CD14-positive monocyte (primary cell): ENCODE measurements at regions not wholly inside any gene's neighbourhood (a gene's known extent, or its start where the extent isn't known, plus 50 kb on each side); places are given as distances from the start of the nearest gene placed in this dataset.
A peak's percentile ranks its signal among the peaks of the same experiment; 100 is the strongest.

Experiments
- DNase-seq, 3 donors: peaks; one replicate each; pipeline ENCODE4 v3.0.0-alpha.2; 2011 to 2022
- H2AFZ ChIP-seq: 2 replicates; pipeline ENCODE4 v1.6.0; 2012; ENCODE audit warnings: mild to moderate bottlenecking, low read depth, low read length, inconsistent platforms; ENCODE audit not compliant: insufficient read depth, poor library complexity, severe bottlenecking
- H3K27ac ChIP-seq, 2 donors: 1 replicate in 1 of 2; 2 replicates in 1 of 2; pipeline ENCODE4 v1.5.1; 2012 to 2013; ENCODE audit warnings: low read length in 2 of 2, control low read depth in 1 of 2, inconsistent platforms in 1 of 2, low read depth in 1 of 2, mild to moderate bottlenecking in 1 of 2
- H3K27me3 ChIP-seq, 2 donors: one replicate each; pipeline versions ENCODE4 v1.6.0 to v1.6.1; 2011 to 2013; ENCODE audit warnings: low read length in 2 of 2; ENCODE audit not compliant: control insufficient read depth in 2 of 2, insufficient read depth in 2 of 2
- H3K36me3 ChIP-seq, 2 donors: replicated peaks in 1 of 2; 1 replicate in 1 of 2; 2 replicates in 1 of 2; pipeline versions ENCODE4 v1.5.1 to v1.6.1; 2012 to 2013; ENCODE audit warnings: low read length in 2 of 2, control low read depth in 1 of 2, inconsistent platforms in 1 of 2, mild to moderate bottlenecking in 1 of 2; ENCODE audit not compliant: insufficient read depth in 2 of 2, control insufficient read depth in 1 of 2
- H3K4me1 ChIP-seq, 2 donors: 1 replicate in 1 of 2; 2 replicates in 1 of 2; pipeline versions ENCODE4 v1.5.1 to v1.6.1; 2012 to 2013; ENCODE audit warnings: low read length in 2 of 2, control low read depth in 1 of 2, inconsistent platforms in 1 of 2, mild to moderate bottlenecking in 1 of 2, moderate library complexity in 1 of 2; ENCODE audit not compliant: insufficient read depth in 2 of 2, control insufficient read depth in 1 of 2
- H3K4me2 ChIP-seq: replicated peaks from 2 replicates; pipeline ENCODE3; 2012; ENCODE audit warnings: low read length, moderate library complexity, mild to moderate bottlenecking; ENCODE audit not compliant: poor library complexity, severe bottlenecking; ENCODE audit errors: extremely low read depth
- H3K4me3 ChIP-seq, 3 experiments: fragments of 200-600 bp in 1 of 3; sonication (generic) in 1 of 3; replicated peaks in 1 of 3; 1 replicate in 2 of 3; 2 replicates in 1 of 3; pipeline ENCODE4 v1.5.1; 2011 to 2013; ENCODE audit warnings: low read length in 3 of 3, mild to moderate bottlenecking in 3 of 3, control low read depth in 2 of 3, low read depth in 2 of 3, inconsistent platforms in 1 of 3, moderate library complexity in 1 of 3
- H3K79me2 ChIP-seq: 2 replicates; pipeline ENCODE4 v1.6.0; 2012; ENCODE audit warnings: mild to moderate bottlenecking, control low read depth, inconsistent platforms, low read length, moderate library complexity; ENCODE audit not compliant: insufficient read depth
- H3K9ac ChIP-seq: 2 replicates; pipeline ENCODE4 v1.6.0; 2017; ENCODE audit warnings: low read length, mild to moderate bottlenecking; ENCODE audit not compliant: insufficient read depth, poor library complexity, severe bottlenecking
- H3K9me3 ChIP-seq, 2 donors: replicated peaks in 1 of 2; 1 replicate in 1 of 2; 2 replicates in 1 of 2; pipeline versions ENCODE4 v1.5.1 to v1.6.1; 2012 to 2013; ENCODE audit warnings: low read length in 2 of 2, control low read depth in 1 of 2; ENCODE audit not compliant: control insufficient read depth in 1 of 2, insufficient read depth in 1 of 2
- H4K20me1 ChIP-seq: 2 replicates; pipeline ENCODE4 v1.6.0; 2012; ENCODE audit warnings: mild to moderate bottlenecking, low read length, control low read depth, moderate library complexity; ENCODE audit not compliant: insufficient read depth
- H3K27ac Mint-ChIP-seq, 7 donors: one replicate each; pipeline ENCODE4 v1.8.0; 2020; ENCODE audit warnings: mild to moderate bottlenecking in 7 of 7, mixed read lengths in 7 of 7, moderate library complexity in 6 of 7, inconsistent platforms in 2 of 7
- H3K27me3 Mint-ChIP-seq, 3 donors: one replicate each; pipeline ENCODE4 v1.8.0; 2021 to 2022; ENCODE audit warnings: low read depth in 3 of 3, mild to moderate bottlenecking in 3 of 3, mixed read lengths in 3 of 3, moderate library complexity in 3 of 3, inconsistent platforms in 1 of 3
- H3K36me3 Mint-ChIP-seq, 2 donors: one replicate each; pipeline ENCODE4 v1.8.0; 2020; ENCODE audit warnings: mixed read lengths in 2 of 2, inconsistent platforms in 1 of 2, mild to moderate bottlenecking in 1 of 2
- H3K4me1 Mint-ChIP-seq: one replicate; pipeline ENCODE4 v1.8.0; 2020; ENCODE audit warnings: mild to moderate bottlenecking, mixed read lengths
- H3K4me3 Mint-ChIP-seq, 2 donors: one replicate each; pipeline ENCODE4 v1.8.0; 2020; ENCODE audit warnings: mild to moderate bottlenecking in 2 of 2, mixed read lengths in 2 of 2, moderate library complexity in 1 of 2
- H3K9me3 Mint-ChIP-seq, 7 donors: one replicate each; pipeline ENCODE4 v1.8.0; 2020 to 2022; ENCODE audit warnings: mixed read lengths in 7 of 7, mild to moderate bottlenecking in 6 of 7, moderate library complexity in 6 of 7, inconsistent platforms in 2 of 7
- CTCF ChIP-seq: fragments of 200-600 bp; IDR thresholded peaks from one replicate; pipeline ENCODE4 v1.8.0; 2022; ENCODE audit warnings: antibody characterized with exemption, mild to moderate bottlenecking
- WGBS: methylation state at CpG from one replicate; pipeline ENCODE4 v1.1.5; 2013; ENCODE audit warnings: missing lambda C conversion rate; ENCODE audit not compliant: insufficient coverage; 5-methylcytosine and 5-hydroxymethylcytosine counted together
- intact Hi-C, 2 donors: fragments of 100-400 bp; cut with micrococcal nuclease; formaldehyde crosslinking; loops; one replicate each; pipeline versions ENCODE4 v1.15.0 to v1.15.1; 2023

GRCh38 chr6:141682391-141682790, 450.3 kb upstream of the GJE1 start:
- H2AFZ ChIP-seq: no peak overlapping the region
- no peak for TF ChIP-seq CTCF
- no peak overlapping the region for H3K27ac ChIP-seq
- H3K27ac Mint-ChIP-seq: no peak overlapping the region
- H3K4me2 ChIP-seq: no peak overlapping the region
- H3K9me3 Mint-ChIP-seq: peaks cover 0 to 4% (median 0%) of the 10 kb centered on the region in 7 donors
- no peaks in the 10 kb centered on the region for H3K36me3 Mint-ChIP-seq
- intact Hi-C loops: no loop called here
- DNase-seq: no peak
- no peak overlapping the region for H3K9ac ChIP-seq
- H3K36me3 ChIP-seq: no peaks in the 10 kb centered on the region
- H3K4me3 ChIP-seq: no peak overlapping the region
- H3K79me2 ChIP-seq: no peaks in the 10 kb centered on the region
- no peak overlapping the region for H3K4me3 Mint-ChIP-seq
- H3K4me1 Mint-ChIP-seq: no peaks in the 10 kb centered on the region
- H4K20me1 ChIP-seq: no peaks in the 10 kb centered on the region
- no peaks in the 10 kb centered on the region for H3K4me1 ChIP-seq
- no peaks in the 10 kb centered on the region for H3K27me3 ChIP-seq
- no peaks in the 10 kb centered on the region for H3K9me3 ChIP-seq
- H3K27me3 Mint-ChIP-seq: no peaks in the 10 kb centered on the region

- no peaks in the 10 kb centered on the region for H3K36me3 Mint-ChIP-seq
- no peaks in the 10 kb centered on the region for H3K9me3 Mint-ChIP-seq
- no CpG with 5 or more reads among the region's 4 CpGs for WGBS
- H3K79me2 ChIP-seq: no peaks in the 10 kb centered on the region
- H3K27me3 ChIP-seq: no peaks in the 10 kb centered on the region
- no peaks in the 10 kb centered on the region for H4K20me1 ChIP-seq
- DNase-seq: no peak
- H3K27me3 Mint-ChIP-seq: no peaks in the 10 kb centered on the region
- no peak overlapping the region for H3K27ac ChIP-seq
- no peaks in the 10 kb centered on the region for H3K36me3 ChIP-seq
- no peak overlapping the region for H3K9ac ChIP-seq
- no peak overlapping the region for H2AFZ ChIP-seq
- peak; percentile 20 for TF ChIP-seq CTCF
- H3K4me1 Mint-ChIP-seq: no peaks in the 10 kb centered on the region
- no peak overlapping the region for H3K27ac Mint-ChIP-seq
- H3K4me2 ChIP-seq: no peak overlapping the region
- no peaks in the 10 kb centered on the region for H3K9me3 ChIP-seq
- intact Hi-C loops: no loop called here
- H3K4me1 ChIP-seq: no peaks in the 10 kb centered on the region
- H3K4me3 ChIP-seq: no peak overlapping the region
- H3K4me3 Mint-ChIP-seq: no peak overlapping the region
These were observed 455.0 kb upstream of the GJE1 start for GRCh38 chr6:141677598-141678211.
